NT2/D1 (cell line): ENCODE measurements at regions not wholly inside any gene's neighbourhood (a gene's known extent, or its start where the extent isn't known, plus 50 kb on each side); places are given as distances from the start of the nearest gene placed in this dataset.
"Not testable (repeated sequence)": the region's sequence is repeated elsewhere in the genome, so short reads cannot be mapped to it uniquely, and the experiment has no call there.

Source experiments
- SUZ12 ChIP-seq: IDR thresholded peaks from 2 replicates; pipeline ENCODE4 v1.6.1; 2011; ENCODE audit not compliant: insufficient read length, insufficient read depth; ENCODE audit errors: extremely low read depth
- ZNF274 ChIP-seq: IDR thresholded peaks from 2 replicates; pipeline ENCODE4 v1.6.1; 2011; ENCODE audit warnings: mild to moderate bottlenecking, low read depth, low read length

GRCh38 chr6:112479975-112480374, 132.8 kb downstream of the RFPL4B start:
- not testable (repeated sequence) for TF ChIP-seq SUZ12, ZNF274
